HepG2 (cell line): ENCODE measurements at regions not wholly inside any gene's neighbourhood (a gene's known extent, or its start where the extent isn't known, plus 50 kb on each side); places are given as distances from the start of the nearest gene placed in this dataset.
"Not testable (repeated sequence)": the region's sequence is repeated elsewhere in the genome, so short reads cannot be mapped to it uniquely, and the experiment has no call there.

Source experiments
- ATAC-seq: fragments of 200-7000 bp; cut with Tn5 transposase; 3 replicates; pipeline ENCODE4 v1.9.1; 2020; ENCODE audit warnings: mild to moderate bottlenecking, moderate library complexity
- BruUV-seq: library from RNA; stranded (reverse); fragments of 400-500 nt; replicated peaks from 2 replicates; lab custom pipeline; 2021; lab: Mats Ljungman, UMichigan
- CTCF ChIA-PET: fragments of 300-600 bp; formaldehyde crosslinking; extraction: SDS; loops from one replicate; lab custom pipeline; 2021; ENCODE audit warnings: low total read pairs, inconsistent platforms, low intra/inter-chr PET ratio; lab: Yijun Ruan, JAX
- POLR2A ChIA-PET: fragments of 350-600 bp; sonication (Branson Sonifier 250); formaldehyde crosslinking; loops from one replicate; lab custom pipeline; 2020; ENCODE audit warnings: antibody characterized with exemption, inconsistent platforms; lab: Yijun Ruan, JAX
- DNase-seq: peaks from one replicate; pipeline ENCODE4 v3.0.0-alpha.2; 2015; ENCODE audit warnings: low spot score
- FAIRE-seq: peaks from 3 replicates; lab custom pipeline; 2011; peaks lifted over from hg19 to GRCh38; lab: Jason Lieb, UNC
- H2AFZ ChIP-seq: one replicate; pipeline ENCODE4 v1.6.1; 2011; ENCODE audit warnings: low read length, inconsistent platforms
- H3K27ac ChIP-seq: fragments of 300-600 bp; 3 replicates; pipeline ENCODE4 v1.8.0; 2011; ENCODE audit warnings: mixed run types, mild to moderate bottlenecking, mixed read lengths, low read length, inconsistent platforms; ENCODE audit not compliant: insufficient read depth; ENCODE audit errors: extremely low read length
- H3K27me3 ChIP-seq, 2 experiments: fragments of 200-600 bp in 1 of 2; 2 replicates in 1 of 2; 3 replicates in 1 of 2; pipeline versions ENCODE4 v1.6.0 to v1.8.0; 2011; ENCODE audit warnings: low read length in 2 of 2, mild to moderate bottlenecking in 2 of 2, moderate library complexity in 2 of 2, inconsistent platforms in 1 of 2; ENCODE audit not compliant: insufficient read depth in 2 of 2, control insufficient read depth in 1 of 2
- H3K36me3 ChIP-seq, 2 experiments: fragments of 200-600 bp in 1 of 2; replicated peaks in 1 of 2; 2 replicates in 1 of 2; 3 replicates in 1 of 2; pipeline versions ENCODE4 v1.5.1 to v1.8.0; 2011; ENCODE audit warnings: low read length in 2 of 2, inconsistent platforms in 1 of 2; ENCODE audit not compliant: insufficient read depth in 2 of 2, control insufficient read depth in 1 of 2
- H3K4me1 ChIP-seq: 2 replicates; pipeline ENCODE4 v1.5.1; 2012; ENCODE audit warnings: low read length, inconsistent platforms; ENCODE audit not compliant: insufficient read depth
- H3K4me2 ChIP-seq: 2 replicates; pipeline ENCODE4 v1.6.0; 2011; ENCODE audit warnings: low read depth, low read length, inconsistent platforms
- H3K4me3 ChIP-seq, 3 experiments: fragments of 200-600 bp in 1 of 3; sonication (generic), shearing (Covaris generic) in 1 of 3; replicated peaks in 1 of 3; 2 replicates each; pipeline ENCODE4 v1.5.1; 2011 to 2016; ENCODE audit warnings: low read length in 3 of 3, inconsistent platforms in 2 of 3, low read depth in 2 of 3, mild to moderate bottlenecking in 2 of 3, control low read depth in 1 of 3, mixed read lengths in 1 of 3; ENCODE audit not compliant: insufficient read depth in 1 of 3
- H3K79me2 ChIP-seq: one replicate; pipeline ENCODE4 v1.6.1; 2011; ENCODE audit warnings: low read length, inconsistent platforms; ENCODE audit not compliant: insufficient read depth
- H3K9ac ChIP-seq: 2 replicates; pipeline ENCODE4 v1.6.0; 2011; ENCODE audit warnings: mild to moderate bottlenecking, low read depth, low read length, inconsistent platforms; ENCODE audit not compliant: insufficient read depth
- H3K9me3 ChIP-seq: 2 replicates; pipeline ENCODE4 v1.5.1; 2012; ENCODE audit warnings: mild to moderate bottlenecking, low read length
- H4K20me1 ChIP-seq: 2 replicates; pipeline ENCODE4 v1.6.0; 2011; ENCODE audit warnings: inconsistent platforms, mild to moderate bottlenecking, low read length, moderate library complexity; ENCODE audit not compliant: insufficient read depth
- CENPT ChIP-seq: sonication (generic); formaldehyde crosslinking; IDR thresholded peaks from 2 replicates; pipeline ENCODE4 v1.8.0; 2022; ENCODE audit warnings: low read depth, mild to moderate bottlenecking, moderate library complexity, missing genetic modification reagents
- CHCHD3 ChIP-seq: sonication (generic); formaldehyde crosslinking; IDR thresholded peaks from 2 replicates; pipeline ENCODE4 v1.8.0; 2022; ENCODE audit warnings: mild to moderate bottlenecking, missing genetic modification reagents, moderate library complexity
- DNMT1 ChIP-seq: sonication (generic); formaldehyde crosslinking; IDR thresholded peaks from 2 replicates; pipeline ENCODE4 v1.5.1; 2020; ENCODE audit warnings: mild to moderate bottlenecking, missing genetic modification reagents
- DPF2 ChIP-seq: sonication (generic); formaldehyde crosslinking; IDR thresholded peaks from 2 replicates; pipeline ENCODE4 v1.4.0; 2020; ENCODE audit warnings: mild to moderate bottlenecking, low read depth, missing genetic modification reagents, borderline replicate concordance
- ETS1 ChIP-seq: sonication (generic); formaldehyde crosslinking; IDR thresholded peaks from 2 replicates; pipeline ENCODE4 v1.4.0; 2020; ENCODE audit warnings: missing genetic modification reagents
- FOXC1 ChIP-seq: sonication (generic); formaldehyde crosslinking; IDR thresholded peaks from 2 replicates; pipeline ENCODE4 v1.8.0; 2022; ENCODE audit warnings: mild to moderate bottlenecking, missing genetic modification reagents, borderline replicate concordance
- GATAD2A ChIP-seq: IDR thresholded peaks from 2 replicates; pipeline ENCODE4 v1.6.1; 2016
- MAFK ChIP-seq, 2 experiments: IDR thresholded peaks in 1 of 2; conservative IDR thresholded peaks in 1 of 2; 2 replicates each; pipeline ENCODE4 v1.6.1; 2011; ENCODE audit warnings: improper control_type of control experiment in 2 of 2, low read length in 2 of 2
- MTF2 ChIP-seq: sonication (generic); formaldehyde crosslinking; IDR thresholded peaks from 2 replicates; pipeline ENCODE4 v1.5.0; 2020; ENCODE audit warnings: missing genetic modification reagents, borderline replicate concordance
- NCOA1 ChIP-seq: sonication (generic); formaldehyde crosslinking; IDR thresholded peaks from 2 replicates; pipeline ENCODE4 v1.9.0; 2021; ENCODE audit warnings: missing genetic modification reagents
- RARG ChIP-seq: sonication (generic); formaldehyde crosslinking; IDR thresholded peaks from 2 replicates; pipeline ENCODE4 v1.4.0; 2020; ENCODE audit warnings: low read depth, mild to moderate bottlenecking, missing genetic modification reagents
- RXRB ChIP-seq: IDR thresholded peaks from 2 replicates; pipeline ENCODE4 v1.6.1; 2016; ENCODE audit warnings: borderline replicate concordance, missing genetic modification reagents, missing compliant biosample characterization
- SMAD3 ChIP-seq: sonication (generic); formaldehyde crosslinking; IDR thresholded peaks from 2 replicates; pipeline ENCODE4 v1.4.0; 2020; ENCODE audit warnings: missing genetic modification reagents
- SMAD9 ChIP-seq: sonication (generic); formaldehyde crosslinking; IDR thresholded peaks from 2 replicates; pipeline ENCODE4 v1.5.1; 2020; ENCODE audit warnings: mild to moderate bottlenecking, missing genetic modification reagents
- TOE1 ChIP-seq: sonication (generic); formaldehyde crosslinking; IDR thresholded peaks from 2 replicates; pipeline ENCODE4 v1.4.0; 2020; ENCODE audit warnings: mild to moderate bottlenecking, missing genetic modification reagents
- ZNF207 ChIP-seq: fragments of 450-650 bp; IDR thresholded peaks from 2 replicates; pipeline ENCODE4 v1.6.1; 2016; ENCODE audit warnings: antibody characterized with exemption, borderline replicate concordance
- ZNF766 ChIP-seq: sonication (generic); formaldehyde crosslinking; IDR thresholded peaks from 2 replicates; pipeline ENCODE4 v1.5.0; 2020; ENCODE audit warnings: missing genetic modification reagents, borderline replicate concordance
- WGBS: methylation state at CpG from one replicate; pipeline ENCODE4 v1.1.6; 2017; ENCODE audit warnings: low lambda C conversion rate; 5-methylcytosine and 5-hydroxymethylcytosine counted together
- in situ Hi-C: cut with HindIII; loops from 2 replicates; pipeline ENCODE4 v1.10.0; 2017; ENCODE audit warnings: low pct_unique_long_range_greater_than_20kb; ENCODE audit not compliant: extremely low pct_ligation_motif_present
- intact Hi-C: fragments of 100-400 bp; cut with micrococcal nuclease; formaldehyde crosslinking; loops from one replicate; pipeline ENCODE4 v1.10.0; 2022; ENCODE audit not compliant: unreplicated experiment
- TF ChIP-seq, protein P1 (sequence below): sonication (generic); formaldehyde crosslinking; IDR thresholded peaks from 2 replicates; pipeline ENCODE4 v1.5.1; 2020; ENCODE audit warnings: missing genetic modification reagents, mild to moderate bottlenecking, borderline replicate concordance

DNA sequence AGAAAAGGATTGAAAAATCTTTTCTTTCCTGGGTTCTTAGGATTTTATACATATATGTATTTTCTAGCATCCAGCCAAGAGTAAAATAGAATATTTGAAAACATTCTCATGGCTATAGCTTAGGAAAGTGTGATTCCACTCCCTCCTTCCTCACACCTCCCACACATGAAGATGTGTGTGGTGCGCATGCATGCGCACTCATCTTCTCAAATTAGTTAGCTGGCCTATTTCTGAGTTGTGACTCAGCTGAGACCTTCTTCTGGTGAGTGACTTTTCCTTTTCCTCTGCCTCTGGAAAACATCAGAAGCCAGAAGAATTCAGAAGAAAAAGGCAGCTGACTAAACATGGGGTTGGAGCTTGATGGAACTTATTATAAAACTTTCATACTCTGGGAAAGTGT, 149.8 kb downstream of the OR4C45 start (continued):
- TF ChIP-seq GATAD2A (CRISPR knock-in tag) (no peak), FOXC1 (CRISPR knock-in tag) (no peak)
- TF ChIP-seq, protein P1, sequence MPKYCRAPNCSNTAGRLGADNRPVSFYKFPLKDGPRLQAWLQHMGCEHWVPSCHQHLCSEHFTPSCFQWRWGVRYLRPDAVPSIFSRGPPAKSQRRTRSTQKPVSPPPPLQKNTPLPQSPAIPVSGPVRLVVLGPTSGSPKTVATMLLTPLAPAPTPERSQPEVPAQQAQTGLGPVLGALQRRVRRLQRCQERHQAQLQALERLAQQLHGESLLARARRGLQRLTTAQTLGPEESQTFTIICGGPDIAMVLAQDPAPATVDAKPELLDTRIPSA (CRISPR knock-in tag) = no peak

GRCh38 chr11:50183170-50183569, 150.5 kb downstream of the OR4C45 start:
- 0% methylated on average over 2 of the region's 19 CpGs for WGBS

DNA sequence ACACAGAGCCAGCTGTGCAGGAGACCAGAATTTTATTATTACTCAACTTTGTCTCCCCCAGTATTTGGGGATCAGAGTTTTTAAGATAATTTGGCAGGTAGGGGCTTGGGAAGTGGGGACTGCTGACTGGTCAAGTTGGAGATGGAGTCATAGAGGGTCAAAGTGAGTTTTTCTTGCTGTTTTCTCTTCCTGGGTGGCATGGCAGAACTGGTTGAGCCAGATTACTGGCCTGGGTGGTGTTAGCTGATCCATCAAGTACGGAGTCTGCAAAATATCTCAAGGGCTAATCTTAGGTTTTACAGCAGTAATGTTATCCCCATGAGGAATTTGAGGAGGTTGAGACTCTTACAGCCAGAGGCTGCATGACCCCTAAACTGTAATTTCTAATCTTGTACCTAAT, 153.5 kb downstream of the OR4C45 start:
- ATAC-seq = no peak
- H2AFZ ChIP-seq = no peak overlapping the region
- no peaks in the 10 kb centered on the region for H3K4me1 ChIP-seq
- BruUV-seq = no TSS peak
- H3K36me3 ChIP-seq = no peaks in the 10 kb centered on the region
- H3K9ac ChIP-seq = no peak overlapping the region
- intact Hi-C loops (no loop called here), in situ Hi-C loops (no loop called here)
- H3K9me3 ChIP-seq = peaks cover 29% of the 10 kb centered on the region; the same call in 1 of the 2 replicates
- no peak overlapping the region for H3K4me2 ChIP-seq
- ChIA-PET POLR2A (no interaction called here), CTCF (no interaction called here)
- H3K79me2 ChIP-seq = no peaks in the 10 kb centered on the region
- FAIRE-seq = no peak
- H4K20me1 ChIP-seq = no peaks in the 10 kb centered on the region
- no peaks in the 10 kb centered on the region for H3K27me3 ChIP-seq
- DNase-seq = no peak
- H3K27ac ChIP-seq = no peak overlapping the region
- no peak overlapping the region for H3K4me3 ChIP-seq
- WGBS = 38% methylated on average over 1 of the region's 1 CpG
- TF ChIP-seq ZNF207 (no peak), RARG (no peak), NCOA1 (CRISPR knock-in tag) (no peak), DPF2 (no peak), ZNF766 (no peak), DNMT1 (no peak), CHCHD3 (CRISPR knock-in tag) (no peak), RXRB (CRISPR knock-in tag) (no peak), SMAD9 (no peak), ETS1 (CRISPR knock-in tag) (no peak), CENPT (CRISPR knock-in tag) (no peak), MAFK (conservative IDR thresholded peaks at IDR 0.05 in 1 of 2, IDR thresholded peaks at IDR 0.05 in 1 of 2; ENCODE audit: low read length in 2 of 2) (no peak), SMAD3 (CRISPR knock-in tag) (no peak), TOE1 (CRISPR knock-in tag) (no peak), MTF2 (CRISPR knock-in tag) (no peak)

More at GRCh38 chr11:50183170-50183569, 150.5 kb downstream of the OR4C45 start:
- H3K9ac ChIP-seq, intact Hi-C loops, H3K36me3 ChIP-seq, H3K4me1 ChIP-seq, H4K20me1 ChIP-seq, H3K27ac ChIP-seq, POLR2A ChIA-PET, FAIRE-seq, H2AFZ ChIP-seq, DNase-seq, H3K4me2 ChIP-seq, H3K4me3 ChIP-seq, H3K27me3 ChIP-seq, in situ Hi-C loops, BruUV-seq, CTCF ChIA-PET, ATAC-seq, H3K79me2 ChIP-seq: not testable (repeated sequence)
- peaks cover 28% of the 10 kb centered on the region for H3K9me3 ChIP-seq
